ENCODE measurements at regions not wholly inside any gene's neighbourhood (a gene's known extent, or its start where the extent isn't known, plus 50 kb on each side); places are given as distances from the start of the nearest gene placed in this dataset.
"Not testable (repeated sequence)": the region's sequence is repeated elsewhere in the genome, so short reads cannot be mapped to it uniquely, and the experiment has no call there.

GRCh38 chr20:25864326-25864962, 167.8 kb upstream of the ZNF337 start:
- DNase-seq = peak in 1 of 14 donors; percentile 30

GRCh38 chr20:25863536-25864325, 167.1 kb upstream of the ZNF337 start:
- peak in 1 of 14 donors; percentile 64 for DNase-seq

- DNase-seq = peak; percentile 45 to 96 (median 83)
Observed at GRCh38 chr20:25862967-25863530, 166.4 kb upstream of the ZNF337 start.

- peak in 1 of 14 donors; percentile 35 for DNase-seq
Observed at GRCh38 chr20:25860531-25861150, 164.0 kb upstream of the ZNF337 start.

GRCh38 chr20:25859649-25860530, 163.2 kb upstream of the ZNF337 start:
- DNase-seq = peak in 13 of 14 donors; percentile 33 to 90 (median 79)

GRCh38 chr20:25858495-25859425, 162.1 kb upstream of the ZNF337 start:
- DNase-seq = peak in 1 of 14 donors; percentile 46

DNA sequence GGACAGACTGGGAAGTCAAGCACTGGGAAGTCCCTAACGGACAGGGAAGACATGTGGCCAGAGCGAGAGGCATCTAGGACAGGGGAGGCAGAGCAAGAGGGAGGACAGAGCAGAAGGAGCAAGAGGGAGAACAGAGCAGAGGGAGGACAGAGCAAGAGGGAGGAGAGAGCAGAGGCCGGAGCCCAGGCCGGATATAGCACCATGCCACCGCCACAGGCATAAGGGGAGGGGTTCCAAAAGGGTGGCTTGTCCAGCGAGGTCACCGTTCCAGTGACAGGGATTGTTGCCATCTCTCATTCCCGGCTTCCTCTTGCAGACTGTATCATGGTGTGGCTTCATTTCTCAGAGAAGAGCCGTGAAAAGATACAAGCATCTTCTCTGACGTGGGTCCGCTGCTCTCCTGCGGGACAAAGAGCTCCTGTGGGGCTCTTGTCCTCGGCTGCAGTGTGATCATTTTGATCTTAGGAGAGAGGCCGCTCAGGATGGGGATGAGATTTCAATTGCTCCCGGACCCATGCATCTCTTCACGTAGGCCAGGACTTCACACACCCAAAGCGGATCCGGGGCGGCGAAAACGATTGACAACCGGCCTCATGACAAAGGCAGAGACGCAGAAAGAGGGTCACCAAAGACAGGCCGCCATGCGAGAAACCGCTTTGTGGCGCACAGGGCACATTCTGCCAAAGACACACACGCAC, 160.6 kb upstream of the ZNF337 start:
- not testable (repeated sequence) for DNase-seq

DNA sequence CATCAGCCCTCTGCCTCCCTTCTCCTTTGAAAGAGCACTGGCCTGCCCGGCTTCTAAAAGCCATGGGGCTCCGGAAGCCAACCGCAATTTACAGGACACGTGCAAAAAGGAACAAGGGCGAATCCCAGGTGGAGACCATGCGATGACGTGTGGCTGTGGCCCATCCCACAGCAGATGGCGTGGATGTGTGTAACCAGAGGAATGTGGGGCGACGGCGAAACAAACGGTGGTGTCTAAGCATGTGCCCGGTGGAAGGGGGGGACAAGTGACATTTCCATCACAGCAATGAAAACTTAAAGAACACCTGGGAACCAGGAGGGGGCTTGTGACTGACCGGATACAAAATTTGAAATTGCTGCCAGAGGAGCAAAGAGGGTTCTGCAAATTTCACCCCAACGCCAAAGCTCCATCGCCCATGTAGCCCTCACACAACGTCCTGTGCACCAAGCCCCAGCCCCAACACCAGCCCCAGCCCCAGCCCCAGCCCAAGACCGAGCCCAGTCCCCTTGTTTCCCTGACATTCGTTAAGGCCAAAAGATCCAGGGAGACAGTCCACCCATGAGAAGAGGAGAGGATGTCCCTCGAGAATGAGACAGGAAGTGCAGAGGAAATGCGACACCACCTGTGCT, 159.7 kb upstream of the ZNF337 start:
- DNase-seq = peak in 1 of 14 donors; percentile 17

GRCh38 chr20:25855451-25856156, 159.0 kb upstream of the ZNF337 start:
- not testable (repeated sequence) for DNase-seq

DNA sequence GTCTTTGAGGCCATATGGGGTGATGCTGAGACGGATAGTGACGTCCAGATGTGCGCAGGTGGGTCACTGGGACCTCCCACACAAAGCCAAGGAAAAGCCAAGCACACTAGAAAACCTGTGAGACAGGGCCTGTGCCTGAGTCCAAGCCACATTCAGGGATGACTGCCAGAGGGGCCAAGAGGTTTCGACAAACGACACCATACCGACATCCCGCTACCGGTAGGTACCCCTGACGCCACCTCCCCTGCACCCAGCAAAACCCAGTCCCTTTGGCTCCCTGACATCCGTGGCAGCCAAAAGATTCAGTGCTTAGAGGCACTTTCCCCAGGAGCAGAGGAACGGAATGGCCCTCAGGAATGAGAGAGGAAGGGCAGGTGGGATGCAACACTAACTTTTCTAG, 158.0 kb upstream of the ZNF337 start:
- DNase-seq = not testable (repeated sequence)

- DNase-seq = peak in 13 of 14 donors; percentile 24 to 91 (median 75)
Observed at GRCh38 chr20:25853718-25854388, 157.2 kb upstream of the ZNF337 start.

DNA sequence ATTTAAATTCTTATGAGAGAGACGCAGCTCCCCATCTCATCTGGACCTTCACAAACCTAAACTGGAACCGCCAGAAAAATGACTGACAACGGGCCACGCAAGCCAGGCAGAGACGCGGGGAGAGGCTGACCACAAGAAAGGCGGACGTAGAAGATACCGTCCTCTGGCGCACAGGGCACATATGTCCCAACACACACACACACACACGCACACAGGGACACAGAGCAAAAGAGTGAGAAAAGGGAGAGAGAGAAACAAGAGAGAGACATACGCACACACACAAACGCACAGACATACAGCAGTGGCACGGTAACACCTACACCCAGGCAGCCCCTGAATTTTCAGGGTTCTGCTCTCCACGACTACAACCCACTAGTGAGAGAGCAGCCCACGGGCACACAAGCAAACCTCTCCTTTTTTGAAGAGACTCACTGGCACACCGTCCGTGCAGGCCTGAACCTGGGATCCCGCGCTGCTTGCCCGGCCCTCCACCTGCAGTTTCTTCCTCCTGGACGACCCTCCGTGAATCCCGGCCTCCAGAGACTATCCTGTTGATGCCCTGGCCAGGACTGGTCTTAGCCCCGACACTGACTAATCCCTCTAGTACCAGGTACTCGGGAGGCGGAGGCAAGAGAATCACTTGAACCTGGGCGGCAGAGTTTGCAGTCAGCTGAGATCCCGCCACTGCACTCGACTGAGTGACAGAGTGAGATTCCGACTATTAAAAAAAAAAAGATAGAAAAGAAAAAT, 156.5 kb upstream of the ZNF337 start:
- peak in 1 of 14 donors; percentile 19 for DNase-seq

GRCh38 chr20:25850133-25850532, 153.5 kb upstream of the ZNF337 start:
- not testable (repeated sequence) for DNase-seq

DNA sequence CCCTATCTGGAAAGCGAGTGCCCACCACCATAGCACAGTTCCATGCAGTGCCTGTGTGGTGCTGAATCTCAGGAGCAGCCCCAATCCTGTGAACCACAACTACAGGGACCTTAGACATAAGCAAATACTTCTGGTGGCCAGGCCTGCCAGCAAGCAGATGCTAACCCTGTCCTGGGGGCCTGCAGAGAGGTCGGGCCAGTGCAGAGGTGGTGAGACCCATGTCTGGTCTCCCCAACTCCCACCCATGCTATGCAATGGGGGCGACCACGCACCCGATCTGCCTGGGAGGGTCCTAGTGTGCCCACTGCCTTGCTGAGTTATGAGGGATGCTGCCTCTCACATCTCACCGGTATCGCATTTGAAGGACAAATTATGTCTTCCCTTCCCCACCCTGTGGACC, 151.6 kb upstream of the ZNF337 start:
- no peak for DNase-seq

- DNase-seq = not testable (repeated sequence)
Observed at GRCh38 chr20:25844640-25845039, 148.0 kb upstream of the ZNF337 start.

DNA sequence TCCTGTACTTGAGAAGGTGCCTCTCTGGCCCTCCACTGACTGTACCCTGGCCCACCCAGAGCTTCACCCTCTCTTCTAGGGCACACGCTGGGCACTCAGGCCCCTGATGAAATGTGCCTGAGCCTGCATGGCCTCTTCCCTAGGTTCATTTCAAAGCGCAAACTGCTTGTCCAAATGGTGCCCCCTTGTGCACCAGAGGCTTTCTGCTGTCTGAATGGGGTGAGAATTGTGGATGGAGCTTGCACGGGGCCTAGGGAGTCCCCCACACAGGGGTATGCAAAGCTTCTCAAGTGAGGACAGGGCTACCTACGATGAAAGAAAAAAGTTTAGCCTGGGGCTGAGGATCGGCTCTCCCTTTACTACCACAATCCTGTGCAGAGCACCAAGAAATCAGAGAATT, 116.9 kb upstream of the ZNF337 start:
- not testable (repeated sequence) for DNase-seq

DNA sequence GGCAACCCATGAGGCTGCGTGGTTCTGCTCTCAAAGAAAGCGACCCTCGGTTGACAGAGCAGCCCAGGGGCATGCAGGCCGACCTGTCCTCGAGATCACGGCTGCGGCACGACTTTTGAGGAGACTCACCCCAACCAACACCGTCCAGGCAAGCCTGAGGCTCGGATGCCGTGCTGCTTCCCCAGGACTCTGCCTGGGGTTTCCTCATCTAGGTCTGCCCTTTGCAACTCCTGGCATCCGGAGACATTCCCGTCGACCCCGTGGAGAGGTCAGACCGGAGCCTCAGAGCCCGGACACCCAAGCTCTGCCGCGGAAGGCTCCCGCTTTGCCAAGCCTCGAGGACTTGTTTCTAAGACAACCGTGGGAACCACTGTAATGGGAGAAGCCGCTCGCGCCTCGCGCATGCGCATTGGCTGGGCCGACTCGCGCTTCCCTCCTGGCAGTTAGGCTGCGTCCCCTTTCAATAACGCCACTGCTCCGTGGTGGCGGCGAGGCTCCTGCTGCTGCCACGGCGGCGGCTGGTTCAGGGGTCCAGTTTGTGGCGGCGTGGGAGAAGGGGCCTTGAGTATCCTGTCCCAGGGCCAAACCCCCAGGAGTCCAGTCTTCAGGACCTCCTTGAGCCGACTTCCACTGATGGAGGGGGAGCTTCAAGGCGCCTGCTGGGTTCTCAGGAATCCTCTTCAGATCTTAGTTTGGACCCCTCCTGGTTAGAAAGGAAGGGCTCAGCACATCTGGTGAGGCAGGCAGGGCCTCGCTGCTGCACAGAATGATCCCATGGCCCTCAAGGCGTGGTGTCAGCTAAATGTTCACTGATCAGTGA, 101.7 kb upstream of the ZNF337 start:
- not testable (repeated sequence) for DNase-seq
